ACHN (cell line): ENCODE measurements at regions not wholly inside any gene's neighbourhood (a gene's known extent, or its start where the extent isn't known, plus 50 kb on each side); places are given as distances from the start of the nearest gene placed in this dataset.
A peak's percentile ranks its signal among the peaks of the same experiment; 100 is the strongest.

Source experiments
- DNase-seq: peaks from one replicate; pipeline ENCODE4 v3.0.0-alpha.2; 2015
- in situ Hi-C: cut with HindIII; loops from 2 replicates; pipeline ENCODE4 v1.10.0; 2017; ENCODE audit warnings: low sequenced_read_pairs, low pct_ligation_motif_present, low pct_unique_long_range_greater_than_20kb

GRCh38 chr15:79192462-79193036 lies 90.0 kb upstream of the ANKRD34C start:
- DNase-seq: no peak

GRCh38 chr15:79190093-79190492 lies 92.4 kb upstream of the ANKRD34C start:
- no peak for DNase-seq
- in situ Hi-C loops: no loop called here

More at GRCh38 chr15:79192462-79193036, 90.0 kb upstream of the ANKRD34C start:
- in situ Hi-C loops: no loop called here

GRCh38 chr15:79186616-79187015 lies 95.9 kb upstream of the ANKRD34C start:
- in situ Hi-C loops: no loop called here
- no peak for DNase-seq

- in situ Hi-C loops: no loop called here
- DNase-seq: peak; percentile 11
These were observed 94.6 kb upstream of the RASGRF1 start for GRCh38 chr15:79185199-79185598.

GRCh38 chr15:79184465-79184892 lies 93.9 kb upstream of the RASGRF1 start:
- DNase-seq: peak; percentile 60
- in situ Hi-C loops: no loop called here

GRCh38 chr15:79180318-79180717 lies 89.7 kb upstream of the RASGRF1 start:
- no peak for DNase-seq
- in situ Hi-C loops: no loop called here

GRCh38 chr15:79179597-79179996 lies 89.0 kb upstream of the RASGRF1 start:
- in situ Hi-C loops: no loop called here
- no peak for DNase-seq

- in situ Hi-C loops: no loop called here
- peak; percentile 49 for DNase-seq
These were observed 88.6 kb upstream of the RASGRF1 start for GRCh38 chr15:79179108-79179561.

GRCh38 chr15:79178594-79178993 lies 88.0 kb upstream of the RASGRF1 start:
- in situ Hi-C loops: no loop called here

GRCh38 chr15:79176151-79176550 lies 85.6 kb upstream of the RASGRF1 start:
- in situ Hi-C loops: no loop called here
- no peak for DNase-seq

More at GRCh38 chr15:79178594-79178993, 88.0 kb upstream of the RASGRF1 start:
- DNase-seq: no peak

- no peak for DNase-seq
- in situ Hi-C loops: no loop called here
These were observed 82.4 kb upstream of the RASGRF1 start for GRCh38 chr15:79172801-79173460.

- in situ Hi-C loops: no loop called here
These were observed 81.5 kb upstream of the RASGRF1 start for GRCh38 chr15:79172032-79172481.

GRCh38 chr15:79171320-79172031 lies 80.9 kb upstream of the RASGRF1 start:
- in situ Hi-C loops: no loop called here
- no peak for DNase-seq

More at GRCh38 chr15:79172032-79172481, 81.5 kb upstream of the RASGRF1 start:
- DNase-seq: no peak

GRCh38 chr15:79170256-79170664 lies 79.7 kb upstream of the RASGRF1 start:
- in situ Hi-C loops: no loop called here
- DNase-seq: peak; percentile 55

GRCh38 chr15:79169526-79170133 lies 79.0 kb upstream of the RASGRF1 start:
- no peak for DNase-seq
- in situ Hi-C loops: no loop called here

GRCh38 chr15:79168922-79169456 lies 78.4 kb upstream of the RASGRF1 start:
- DNase-seq: peak; percentile 56
- in situ Hi-C loops: no loop called here

GRCh38 chr15:79167776-79168175 lies 77.2 kb upstream of the RASGRF1 start:
- DNase-seq: no peak
- in situ Hi-C loops: no loop called here

GRCh38 chr15:79166311-79166955 lies 75.9 kb upstream of the RASGRF1 start:
- in situ Hi-C loops: no loop called here
- no peak for DNase-seq
